Colon (tissue), 2 donors: ENCODE measurements at regions not wholly inside any gene's neighbourhood (a gene's known extent, or its start where the extent isn't known, plus 50 kb on each side); places are given as distances from the start of the nearest gene placed in this dataset.

Experiments used
- FAIRE-seq: peaks from 2 replicates; lab custom pipeline; 2012; peaks lifted over from hg19 to GRCh38; lab: Jason Lieb, UNC
- donor health status: control.
- donor health status: control.

GRCh38 chr2:176470713-176471112 lies 201.5 kb downstream of the MTX2 start:
- no peak for FAIRE-seq

- no peak for FAIRE-seq
Observed at GRCh38 chr2:176471949-176472348, 202.7 kb downstream of the MTX2 start.

GRCh38 chr2:176473177-176473576 lies 203.9 kb downstream of the MTX2 start:
- no peak for FAIRE-seq

GRCh38 chr2:176473851-176474250 lies 204.6 kb downstream of the MTX2 start:
- FAIRE-seq, result no peak

GRCh38 chr2:176477336-176477735 lies 208.1 kb downstream of the MTX2 start:
- no peak for FAIRE-seq

GRCh38 chr2:176479961-176480360 lies 210.7 kb downstream of the MTX2 start:
- FAIRE-seq, result no peak

GRCh38 chr2:176482107-176482506 lies 212.9 kb downstream of the MTX2 start:
- FAIRE-seq, result no peak

GRCh38 chr2:176483476-176483875 lies 214.2 kb downstream of the MTX2 start:
- FAIRE-seq, result no peak

GRCh38 chr2:176483901-176484568 lies 214.8 kb downstream of the MTX2 start:
- no peak for FAIRE-seq

GRCh38 chr2:176484838-176485237 lies 215.6 kb downstream of the MTX2 start:
- FAIRE-seq, result no peak

GRCh38 chr2:176488431-176488830 lies 219.2 kb downstream of the MTX2 start:
- FAIRE-seq, result no peak

- no peak for FAIRE-seq
Observed at GRCh38 chr2:176490061-176490861, 221.0 kb downstream of the MTX2 start.

GRCh38 chr2:176491172-176491904 lies 222.1 kb downstream of the MTX2 start:
- FAIRE-seq, result no peak

GRCh38 chr2:176492583-176492982 lies 223.3 kb downstream of the MTX2 start:
- FAIRE-seq, result no peak

GRCh38 chr2:176493226-176493825 lies 224.1 kb downstream of the MTX2 start:
- no peak for FAIRE-seq

- FAIRE-seq, result no peak
Observed at GRCh38 chr2:176493909-176494308, 224.7 kb downstream of the MTX2 start.

GRCh38 chr2:176494949-176495353 lies 225.7 kb downstream of the MTX2 start:
- no peak for FAIRE-seq

GRCh38 chr2:176495826-176496225 lies 226.6 kb downstream of the MTX2 start:
- FAIRE-seq, result no peak

- no peak for FAIRE-seq
Observed at GRCh38 chr2:176496761-176497160, 227.5 kb downstream of the MTX2 start.

GRCh38 chr2:176500901-176501300 lies 231.7 kb downstream of the MTX2 start:
- FAIRE-seq, result no peak

- no peak for FAIRE-seq
Observed at GRCh38 chr2:176501617-176502016, 232.4 kb downstream of the MTX2 start.

- FAIRE-seq, result no peak
Observed at GRCh38 chr2:176502619-176503018, 233.4 kb downstream of the MTX2 start.

GRCh38 chr2:176503776-176504175 lies 234.5 kb downstream of the MTX2 start:
- FAIRE-seq, result no peak
